HK-2 (cell line): ENCODE measurements at regions not wholly inside any gene's neighbourhood (a gene's known extent, or its start where the extent isn't known, plus 50 kb on each side); places are given as distances from the start of the nearest gene placed in this dataset.

ENCODE experiments used
- DNase-seq: peaks from one replicate; pipeline ENCODE4 v3.0.0-alpha.2; 2018; ENCODE audit not compliant: unreplicated experiment

DNA sequence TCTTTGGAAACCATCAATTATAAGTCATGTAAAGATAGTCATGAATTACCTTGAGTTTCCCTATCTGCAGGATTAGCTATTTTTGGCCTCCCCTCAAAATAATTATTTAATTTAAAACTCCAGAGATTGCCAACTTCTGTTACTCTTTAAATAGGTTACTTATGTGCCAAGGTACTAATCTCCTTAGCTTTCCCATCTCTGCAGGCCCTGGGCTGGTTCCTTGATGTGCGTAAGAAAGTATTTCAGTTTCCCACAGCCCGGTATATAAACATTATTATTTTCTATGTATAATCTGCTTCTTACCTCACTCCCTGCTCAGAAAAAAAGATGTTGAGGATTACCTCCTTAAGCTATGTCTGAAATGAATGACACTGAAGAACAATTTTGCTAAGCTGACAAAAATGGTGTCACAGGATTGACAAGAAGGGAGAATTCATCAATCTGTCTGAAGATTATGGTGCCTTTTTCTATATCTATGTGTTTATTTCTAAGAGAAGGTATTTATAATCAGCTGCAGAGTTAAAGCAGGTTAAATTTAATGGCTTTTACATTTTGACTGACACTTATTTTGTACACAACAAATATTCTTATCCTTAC lies 1697.2 kb upstream of the PCDH20 start:
- DNase-seq = no peak

DNA sequence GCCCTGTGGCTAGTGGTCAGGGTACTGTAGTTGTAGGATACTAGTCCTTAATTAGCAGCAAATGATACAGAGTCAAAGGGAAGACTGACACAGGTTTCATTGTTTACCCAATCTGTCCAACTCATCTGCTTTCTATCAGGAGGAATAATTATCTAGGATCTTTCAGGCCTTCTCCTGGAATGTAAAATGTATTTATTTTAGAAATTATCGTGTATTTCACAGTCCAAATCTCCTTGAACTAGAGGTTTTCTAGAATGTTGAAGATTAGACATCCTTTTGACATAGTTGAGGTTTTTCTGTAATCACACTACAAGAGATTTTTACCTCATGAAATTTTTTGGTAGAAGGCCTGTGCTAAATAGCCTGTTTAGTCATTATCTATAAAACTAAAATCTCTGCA lies 1694.8 kb upstream of the PCDH20 start:
- DNase-seq = no peak

GRCh38 chr13:63107179-63107943 lies 1691.7 kb upstream of the PCDH20 start:
- no peak for DNase-seq

DNA sequence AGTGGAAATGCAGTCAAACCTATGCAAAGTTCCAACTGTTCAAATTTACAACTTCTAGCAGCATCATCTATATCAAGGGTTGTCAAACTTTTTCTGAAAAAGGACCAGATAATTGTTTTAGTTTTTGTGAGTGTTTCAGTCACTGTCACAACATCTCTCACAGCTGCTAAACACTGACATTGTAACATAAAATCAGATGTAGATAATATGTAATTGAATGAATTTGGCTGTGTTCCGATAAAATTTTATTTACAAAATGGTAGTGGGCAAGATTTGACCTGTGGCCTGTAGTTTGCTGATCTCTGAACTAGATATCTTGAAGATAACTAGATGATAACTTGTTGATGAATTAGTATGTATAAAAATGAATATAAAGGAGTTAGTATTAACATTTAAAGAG lies 1679.1 kb upstream of the PCDH20 start:
- DNase-seq = no peak

DNA sequence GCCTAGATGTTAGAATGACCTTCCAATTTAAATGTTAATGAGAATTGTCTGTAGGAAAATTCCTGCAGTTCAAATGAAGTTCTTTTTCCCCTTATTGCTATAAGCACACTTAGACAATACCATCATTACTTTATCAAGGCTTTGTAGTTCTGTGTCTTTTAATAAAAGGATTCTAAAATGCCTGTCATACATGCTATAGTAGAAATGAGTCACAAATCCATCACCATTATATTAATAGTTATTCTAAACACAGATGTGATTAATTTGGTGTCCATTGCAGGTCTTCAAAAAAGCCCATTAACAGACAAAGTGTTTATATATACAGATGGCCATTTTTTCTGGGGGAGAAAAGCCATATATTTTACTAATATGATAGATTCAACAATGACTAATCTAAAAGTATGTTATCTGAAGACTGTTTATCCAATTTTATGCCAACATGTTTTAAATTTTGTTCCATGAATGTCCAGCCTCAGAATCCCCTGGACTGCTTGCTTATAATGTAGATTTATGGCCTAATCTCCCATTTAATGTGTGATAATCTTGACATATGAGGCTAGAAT lies 1678.3 kb upstream of the PCDH20 start:
- DNase-seq = no peak

DNA sequence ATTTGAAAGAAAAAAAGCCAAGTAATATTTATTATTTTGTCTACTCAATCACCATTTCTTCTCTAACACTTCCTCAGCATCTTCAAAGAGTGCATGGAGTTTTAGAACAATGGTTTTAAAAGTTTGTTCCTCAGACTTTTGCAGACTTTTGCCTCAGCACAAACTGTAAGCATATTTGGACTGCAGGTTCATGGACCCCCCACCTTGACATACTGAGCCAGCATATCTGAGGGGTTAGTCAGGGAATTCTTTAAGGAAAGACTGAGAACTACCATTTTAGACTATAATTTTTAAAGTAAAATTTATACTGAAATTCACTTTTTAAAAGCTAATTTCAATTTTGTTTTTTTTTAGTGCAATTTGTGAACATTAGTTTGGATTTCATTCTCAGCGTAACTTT lies 1676.8 kb upstream of the PCDH20 start:
- no peak for DNase-seq

DNA sequence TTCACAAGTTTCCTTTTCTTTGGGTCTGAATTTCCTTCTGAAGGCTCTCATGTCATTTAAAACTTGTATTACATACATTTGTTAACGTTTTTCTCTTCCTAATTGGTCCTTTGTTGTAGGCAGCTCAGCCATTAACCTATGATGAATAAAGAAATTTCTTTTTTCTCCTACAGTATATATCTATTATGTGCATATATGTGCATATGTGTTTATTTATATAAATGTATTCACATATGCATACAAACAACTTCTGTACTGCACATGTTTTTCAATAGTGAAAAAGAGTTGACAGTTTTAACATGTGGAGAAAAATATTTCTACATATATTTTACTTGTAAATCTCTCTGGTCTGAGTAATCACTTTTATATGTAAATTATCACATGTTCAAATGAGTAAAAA lies 1674.9 kb upstream of the PCDH20 start:
- no peak for DNase-seq

DNA sequence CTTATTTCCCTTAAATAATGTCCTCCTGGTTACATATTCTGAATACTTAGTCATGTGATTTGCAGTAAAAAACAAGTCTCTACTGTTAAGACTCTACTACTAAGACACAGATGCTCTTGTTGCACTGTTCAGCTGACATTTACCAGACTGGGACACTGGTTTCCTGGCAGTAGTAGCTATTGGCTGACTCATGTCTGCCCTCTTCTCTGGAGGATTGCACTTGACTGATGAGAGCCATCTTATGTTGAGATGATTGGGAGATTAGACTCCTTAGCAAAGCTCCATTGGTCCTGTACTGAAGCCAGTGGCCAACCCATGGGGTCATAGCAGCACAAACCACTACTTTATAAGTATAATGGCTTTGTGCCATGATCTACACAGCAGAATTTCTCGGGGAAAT lies 1672.6 kb upstream of the PCDH20 start:
- DNase-seq = no peak

DNA sequence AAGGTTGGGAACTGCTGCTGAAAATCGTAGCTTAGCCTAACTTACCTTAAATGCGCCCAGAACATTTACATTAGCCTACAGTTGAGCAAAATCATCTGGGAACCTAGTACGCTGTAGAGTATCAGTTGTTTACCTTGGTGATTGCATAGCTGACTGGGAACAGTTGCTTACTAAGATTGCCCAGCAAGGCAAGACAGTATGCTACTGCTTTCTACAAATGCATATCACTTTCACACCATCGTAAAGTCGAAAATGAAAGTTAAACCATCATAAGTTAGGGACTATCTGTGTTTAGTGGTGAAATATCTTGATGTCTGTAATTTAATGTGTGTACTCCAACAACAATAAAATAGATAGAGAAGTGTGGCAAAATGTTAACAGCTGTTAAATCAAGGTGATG lies 1670.6 kb upstream of the PCDH20 start:
- no peak for DNase-seq

DNA sequence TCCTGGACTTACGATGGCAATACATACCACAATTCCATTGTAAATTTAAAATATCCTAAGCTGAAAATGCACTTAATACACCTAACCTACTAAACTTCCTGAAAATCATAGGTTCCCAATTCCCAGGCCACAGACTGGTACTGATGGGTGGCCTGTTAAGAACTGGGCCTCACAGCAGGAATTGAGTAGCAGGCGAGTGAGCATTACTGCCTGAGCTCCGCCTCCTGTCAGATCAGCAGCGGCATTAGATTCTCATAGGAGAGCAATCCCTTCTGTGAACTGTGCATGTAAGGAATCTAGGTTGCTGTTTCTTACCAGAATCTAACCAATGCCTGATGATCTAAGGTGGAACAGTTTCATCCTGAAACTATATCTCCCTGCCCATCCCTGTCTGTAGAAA lies 1670.2 kb upstream of the PCDH20 start:
- no peak for DNase-seq

- no peak for DNase-seq
Observed at GRCh38 chr13:63081400-63082014, 1665.9 kb upstream of the PCDH20 start.

- no peak for DNase-seq
Observed at GRCh38 chr13:63075126-63075525, 1659.5 kb upstream of the PCDH20 start.

- no peak for DNase-seq
Observed at GRCh38 chr13:63050287-63050686, 1634.6 kb upstream of the PCDH20 start.

GRCh38 chr13:63048653-63049052 lies 1633.0 kb upstream of the PCDH20 start:
- no peak for DNase-seq

DNA sequence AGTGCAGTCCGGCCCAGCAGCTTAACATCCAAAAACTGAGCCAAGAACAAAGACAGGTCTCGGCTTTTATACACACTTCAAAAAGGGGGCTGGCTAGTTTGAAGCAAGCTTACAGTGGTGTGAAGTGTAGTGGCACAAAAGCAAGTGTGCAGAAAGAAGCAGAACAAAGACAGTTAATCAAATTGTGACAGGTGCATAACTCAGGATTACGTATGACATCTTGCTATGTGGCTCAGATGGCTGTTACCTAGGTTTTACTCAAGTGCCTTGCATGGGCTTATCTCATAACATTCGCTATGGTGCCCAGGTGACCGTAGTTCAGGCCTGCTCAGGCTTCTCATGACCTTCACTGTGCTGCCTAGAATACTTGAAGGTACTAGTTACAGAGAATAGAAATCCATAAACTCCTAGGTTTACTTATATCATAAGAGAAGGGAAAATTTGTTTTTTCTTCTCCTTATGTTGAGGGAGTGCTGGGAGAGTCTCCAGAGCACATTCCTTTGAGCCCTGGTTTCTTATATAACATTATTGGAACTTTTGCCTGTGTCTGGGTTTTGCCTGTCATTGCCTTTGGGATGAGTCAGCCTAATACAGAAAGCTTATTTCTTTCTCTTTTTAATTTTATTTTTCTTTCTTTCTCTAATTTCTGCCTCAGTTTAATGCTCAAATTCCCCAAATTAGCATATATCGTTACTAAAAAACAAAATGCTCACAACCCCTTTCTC lies 1629.1 kb upstream of the PCDH20 start:
- no peak for DNase-seq

DNA sequence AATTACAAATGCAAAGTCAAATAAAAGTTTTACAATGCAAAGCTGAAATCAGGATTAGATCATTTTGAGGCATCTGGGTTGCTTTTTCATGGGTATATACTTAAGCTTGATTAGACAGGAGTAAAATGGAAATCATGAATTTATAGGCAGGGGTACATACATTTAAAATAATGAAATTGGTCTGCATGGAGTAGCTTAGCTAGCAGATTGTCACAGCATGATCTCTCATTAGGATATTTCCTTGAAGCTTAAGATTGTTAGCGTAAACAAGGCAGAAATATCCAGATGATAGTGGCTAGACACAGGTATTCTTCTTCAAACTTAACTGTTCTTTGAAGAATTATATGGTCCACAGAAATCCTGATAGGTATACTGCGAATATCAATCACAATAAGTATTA lies 1627.0 kb upstream of the PCDH20 start:
- no peak for DNase-seq

DNA sequence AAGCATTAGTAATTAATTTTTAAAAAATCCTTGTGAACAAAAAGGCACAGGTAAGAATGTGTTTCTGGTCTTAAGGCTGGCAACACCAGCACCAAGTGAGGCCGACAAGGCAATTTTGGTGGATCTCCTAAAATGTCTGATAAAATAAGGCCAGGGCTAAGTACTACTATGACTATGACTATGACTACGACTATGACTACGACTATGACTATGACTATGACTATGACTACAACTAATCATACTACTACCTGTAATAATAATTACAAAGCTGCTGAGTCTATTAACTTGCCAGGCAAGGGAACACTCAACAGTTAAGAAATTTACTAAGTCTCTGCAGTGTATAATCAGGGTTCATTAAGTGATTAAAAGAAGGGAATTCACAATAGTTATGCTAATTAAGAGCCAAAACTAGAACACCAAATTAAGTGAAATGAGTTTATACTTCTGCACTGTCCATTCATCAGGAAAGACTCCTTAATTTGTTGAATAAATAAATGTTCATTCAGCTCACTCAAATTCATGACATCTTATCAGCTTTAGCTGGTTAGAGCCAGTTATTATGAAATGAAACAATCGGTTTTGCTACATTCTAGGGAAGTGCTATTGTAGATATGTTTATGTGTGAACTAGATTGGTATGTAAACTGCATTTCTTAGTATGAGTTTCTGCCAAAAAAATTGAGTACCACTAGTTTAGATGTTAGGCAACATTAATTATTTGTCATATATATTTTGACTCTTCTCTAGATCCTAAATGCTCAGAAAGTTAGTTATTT lies 1626.2 kb upstream of the PCDH20 start:
- DNase-seq = no peak

- DNase-seq = no peak
Observed at GRCh38 chr13:63026285-63026797, 1610.7 kb upstream of the PCDH20 start.

- DNase-seq = no peak
Observed at GRCh38 chr13:63025741-63026140, 1610.1 kb upstream of the PCDH20 start.

DNA sequence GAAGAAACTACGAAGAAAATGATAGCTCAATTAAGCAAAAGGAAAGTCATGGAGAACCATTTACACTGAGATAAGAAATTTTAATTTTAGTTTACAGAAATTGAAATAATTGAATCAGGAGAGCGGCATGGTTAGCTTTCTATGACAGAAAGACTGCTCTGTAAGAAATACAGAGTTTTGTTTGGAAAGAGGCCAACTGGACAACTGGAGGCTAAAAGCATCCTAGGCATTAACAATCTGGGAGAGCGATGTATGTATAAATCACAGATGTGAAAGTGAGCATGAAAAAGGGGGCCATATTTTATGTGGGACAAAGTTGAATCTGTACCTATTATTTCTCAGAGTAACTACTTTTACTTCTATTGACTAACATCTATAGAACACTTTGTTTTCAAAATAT lies 1608.8 kb upstream of the PCDH20 start:
- DNase-seq = no peak

DNA sequence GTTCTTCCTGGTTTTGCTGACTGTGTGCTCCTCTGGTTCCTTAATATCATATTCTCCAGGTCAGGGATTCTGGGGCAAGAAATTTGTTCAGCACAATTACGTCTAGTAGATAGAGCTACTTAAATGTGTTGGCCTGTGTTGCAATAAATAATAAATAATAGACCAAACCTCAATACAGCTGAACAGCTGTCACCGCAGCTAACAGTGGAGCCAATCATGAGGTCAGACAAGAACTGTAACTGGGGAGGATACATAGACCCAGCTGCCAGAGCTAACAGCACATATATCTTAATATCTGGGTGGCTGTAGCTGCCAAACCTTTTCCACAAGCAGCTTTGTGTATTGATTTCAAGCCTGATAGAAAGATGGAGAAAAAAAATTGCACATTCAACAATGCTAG lies 1596.3 kb upstream of the PCDH20 start:
- DNase-seq = no peak
